ENCODE measurements at regions not wholly inside any gene's neighbourhood (a gene's known extent, or its start where the extent isn't known, plus 50 kb on each side); places are given as distances from the start of the nearest gene placed in this dataset.
A peak's percentile ranks its signal among the peaks of the same experiment; 100 is the strongest.
"Not testable (repeated sequence)": the region's sequence is repeated elsewhere in the genome, so short reads cannot be mapped to it uniquely, and the experiment has no call there.

DNA sequence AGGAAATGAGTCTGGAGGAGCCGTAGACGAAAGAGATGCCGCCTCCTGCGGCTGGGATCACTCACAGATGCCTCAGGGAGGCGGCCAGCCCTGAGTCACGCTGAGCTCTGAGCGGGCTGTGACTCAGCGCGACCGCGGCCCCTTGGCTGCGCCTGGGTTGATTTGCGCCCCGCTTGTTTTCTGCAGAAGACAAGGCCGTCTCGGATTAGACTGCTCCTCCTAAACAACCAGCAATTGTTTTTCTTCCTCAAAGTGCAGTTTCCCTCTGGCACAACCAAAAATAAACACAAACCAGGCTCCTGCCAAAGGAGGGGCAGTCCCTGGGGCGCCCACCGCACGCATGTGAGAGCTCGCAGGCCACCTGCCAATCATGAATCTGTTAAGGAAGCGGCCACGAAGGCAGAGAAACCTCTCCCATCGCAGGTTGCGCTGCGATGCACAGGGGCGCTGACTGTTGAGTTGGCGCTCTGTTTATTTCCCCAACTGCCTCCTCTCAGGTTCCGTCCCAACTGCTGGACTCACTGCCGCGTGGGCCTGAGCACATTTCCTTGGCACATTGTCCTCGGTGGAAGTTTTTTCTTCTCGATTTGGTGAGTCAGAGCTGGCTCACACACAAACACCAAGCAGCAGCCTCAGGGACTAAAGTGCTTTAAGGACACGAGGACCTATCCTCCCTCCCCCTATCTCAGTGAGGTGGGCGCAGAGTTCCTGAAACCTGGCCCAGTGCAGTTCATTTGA, 85.2 kb upstream of the NDUFV2 start:
- H3K4me3 ChIP-seq (ENCODE audit: low read depth, low read length), result peak overlapping the region; percentile 48
- TF ChIP-seq, protein P1, sequence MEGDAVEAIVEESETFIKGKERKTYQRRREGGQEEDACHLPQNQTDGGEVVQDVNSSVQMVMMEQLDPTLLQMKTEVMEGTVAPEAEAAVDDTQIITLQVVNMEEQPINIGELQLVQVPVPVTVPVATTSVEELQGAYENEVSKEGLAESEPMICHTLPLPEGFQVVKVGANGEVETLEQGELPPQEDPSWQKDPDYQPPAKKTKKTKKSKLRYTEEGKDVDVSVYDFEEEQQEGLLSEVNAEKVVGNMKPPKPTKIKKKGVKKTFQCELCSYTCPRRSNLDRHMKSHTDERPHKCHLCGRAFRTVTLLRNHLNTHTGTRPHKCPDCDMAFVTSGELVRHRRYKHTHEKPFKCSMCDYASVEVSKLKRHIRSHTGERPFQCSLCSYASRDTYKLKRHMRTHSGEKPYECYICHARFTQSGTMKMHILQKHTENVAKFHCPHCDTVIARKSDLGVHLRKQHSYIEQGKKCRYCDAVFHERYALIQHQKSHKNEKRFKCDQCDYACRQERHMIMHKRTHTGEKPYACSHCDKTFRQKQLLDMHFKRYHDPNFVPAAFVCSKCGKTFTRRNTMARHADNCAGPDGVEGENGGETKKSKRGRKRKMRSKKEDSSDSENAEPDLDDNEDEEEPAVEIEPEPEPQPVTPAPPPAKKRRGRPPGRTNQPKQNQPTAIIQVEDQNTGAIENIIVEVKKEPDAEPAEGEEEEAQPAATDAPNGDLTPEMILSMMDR (IDR thresholded peaks at IDR 0.05; ENCODE audit: low read depth, low read length), result no peak

DNA sequence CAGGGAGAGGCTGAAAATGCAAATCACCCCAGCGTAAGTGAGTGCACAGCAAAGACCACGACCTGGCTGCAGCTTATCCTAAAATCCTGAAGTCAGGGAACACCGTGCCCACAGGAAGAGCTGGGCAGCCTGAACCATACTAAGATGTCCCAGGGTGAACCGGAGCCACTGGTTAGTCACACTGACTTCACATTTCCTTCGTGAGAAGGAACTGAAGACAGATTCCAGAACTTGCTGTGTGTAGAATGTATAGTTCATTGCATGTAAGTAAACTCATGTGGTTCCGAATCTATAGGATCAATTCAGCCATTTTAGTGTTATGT, 84.6 kb upstream of the NDUFV2 start:
- TF ChIP-seq, protein P1 (IDR thresholded peaks at IDR 0.05; ENCODE audit: low read depth, low read length), result no peak
- peak overlapping the region; percentile 48 for H3K4me3 ChIP-seq (ENCODE audit: low read depth, low read length)

DNA sequence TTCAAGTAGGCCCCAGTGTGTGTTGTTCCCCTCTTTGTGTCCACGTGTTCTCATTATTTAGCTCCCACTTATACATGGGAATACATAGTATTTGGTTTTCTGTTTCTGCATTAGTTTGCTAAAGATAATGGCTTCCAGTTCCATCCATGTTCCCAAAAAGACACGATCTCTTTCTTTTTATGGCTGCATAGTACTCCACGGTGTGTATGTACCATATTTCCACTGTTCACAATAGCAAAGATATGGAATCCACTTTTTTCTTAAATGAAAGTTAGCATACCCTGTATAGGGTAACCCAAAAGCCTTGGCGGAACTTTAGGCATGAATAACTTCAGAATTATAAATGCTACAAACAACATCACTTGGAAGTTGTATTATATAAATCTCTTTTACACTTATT, 83.4 kb upstream of the NDUFV2 start:
- TF ChIP-seq, protein P1 (IDR thresholded peaks at IDR 0.05; ENCODE audit: low read depth, low read length), result no peak

GRCh38 chr18:9020221-9020620, 82.3 kb upstream of the NDUFV2 start:
- TF ChIP-seq, protein P1 (IDR thresholded peaks at IDR 0.05; ENCODE audit: low read depth, low read length), result no peak
- H3K4me3 ChIP-seq (ENCODE audit: low read depth, low read length), result no peak overlapping the region

More for the DNA sequence above, 83.4 kb upstream of the NDUFV2 start:
- no peak overlapping the region for H3K4me3 ChIP-seq (ENCODE audit: low read depth, low read length)

DNA sequence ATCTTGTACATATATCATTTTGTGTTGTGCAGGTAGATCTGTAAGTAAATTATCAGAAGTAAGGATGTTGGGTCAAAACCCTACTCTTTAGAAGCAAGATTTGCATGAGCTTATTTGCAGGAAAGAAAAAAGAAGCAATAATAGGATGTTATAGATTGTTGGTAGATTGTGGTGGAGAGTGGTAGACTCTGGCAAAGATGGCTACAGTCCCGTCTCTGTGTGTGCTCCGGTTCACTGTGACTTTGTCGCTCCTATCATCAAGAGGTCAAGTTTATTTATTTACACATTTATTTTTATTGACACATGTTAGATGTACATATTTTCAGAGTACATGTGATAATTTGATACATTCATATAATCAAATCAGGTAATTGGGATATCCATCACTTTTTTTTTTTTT, 81.0 kb upstream of the NDUFV2 start:
- TF ChIP-seq, protein P1 (IDR thresholded peaks at IDR 0.05; ENCODE audit: low read depth, low read length), result no peak
- H3K4me3 ChIP-seq (ENCODE audit: low read depth, low read length), result no peak overlapping the region

- TF ChIP-seq, protein P1 (IDR thresholded peaks at IDR 0.05; ENCODE audit: low read depth, low read length), result no peak
- no peak overlapping the region for H3K4me3 ChIP-seq (ENCODE audit: low read depth, low read length)
Observed at GRCh38 chr18:9022397-9023155, 79.9 kb upstream of the NDUFV2 start.

DNA sequence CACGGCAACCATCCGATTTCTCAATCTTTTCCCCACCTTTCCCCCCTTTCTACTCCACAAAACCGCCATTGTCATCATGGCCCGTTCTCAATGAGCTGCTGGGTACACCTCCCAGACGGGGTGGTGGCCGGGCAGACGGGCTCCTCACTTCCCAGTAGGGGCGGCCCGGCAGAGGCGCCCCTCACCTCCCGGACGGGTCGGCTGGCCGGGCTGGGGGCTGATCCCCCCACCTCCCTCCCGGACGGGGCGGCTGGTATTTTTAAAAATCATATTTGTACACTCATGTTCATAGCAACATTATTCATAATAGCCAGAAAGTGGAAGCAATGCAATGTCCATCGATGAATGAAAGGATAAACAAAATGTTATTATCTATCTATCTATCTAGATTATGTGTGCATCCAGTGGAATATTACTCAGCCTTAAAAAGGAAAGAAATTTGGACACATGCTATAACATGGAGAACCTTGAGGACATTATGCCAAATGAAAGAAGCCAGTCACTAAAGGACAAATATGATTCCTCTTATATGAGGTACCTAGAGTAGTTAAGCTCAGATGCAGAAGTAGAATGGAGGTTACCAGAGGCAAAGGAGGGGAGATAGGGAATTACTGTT, 78.4 kb upstream of the NDUFV2 start:
- not testable (repeated sequence) for H3K4me3 ChIP-seq (ENCODE audit: low read depth, low read length)
